ENCODE measurements at regions not wholly inside any gene's neighbourhood (a gene's known extent, or its start where the extent isn't known, plus 50 kb on each side); places are given as distances from the start of the nearest gene placed in this dataset.

DNA sequence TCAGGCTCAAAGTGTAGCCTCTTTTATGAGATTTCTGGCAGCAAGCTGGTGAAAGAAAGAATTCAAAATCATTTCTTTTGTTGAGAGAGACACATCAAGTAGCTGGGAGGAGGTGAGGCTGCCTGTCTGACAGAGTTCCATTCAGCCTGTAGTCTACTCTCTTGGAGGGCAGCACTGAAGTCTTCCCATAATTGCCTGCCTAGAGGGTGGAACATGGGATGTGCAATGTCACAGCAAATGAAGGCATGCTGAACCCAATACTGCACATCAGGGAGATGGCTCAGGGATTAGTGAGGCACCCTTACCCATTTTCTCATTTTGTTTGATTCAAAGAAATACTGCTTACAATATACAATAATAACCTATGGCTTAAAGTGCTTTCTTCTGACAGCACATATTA lies 475.7 kb downstream of the TMEM232 start:
- TF ChIP-seq, protein P1, sequence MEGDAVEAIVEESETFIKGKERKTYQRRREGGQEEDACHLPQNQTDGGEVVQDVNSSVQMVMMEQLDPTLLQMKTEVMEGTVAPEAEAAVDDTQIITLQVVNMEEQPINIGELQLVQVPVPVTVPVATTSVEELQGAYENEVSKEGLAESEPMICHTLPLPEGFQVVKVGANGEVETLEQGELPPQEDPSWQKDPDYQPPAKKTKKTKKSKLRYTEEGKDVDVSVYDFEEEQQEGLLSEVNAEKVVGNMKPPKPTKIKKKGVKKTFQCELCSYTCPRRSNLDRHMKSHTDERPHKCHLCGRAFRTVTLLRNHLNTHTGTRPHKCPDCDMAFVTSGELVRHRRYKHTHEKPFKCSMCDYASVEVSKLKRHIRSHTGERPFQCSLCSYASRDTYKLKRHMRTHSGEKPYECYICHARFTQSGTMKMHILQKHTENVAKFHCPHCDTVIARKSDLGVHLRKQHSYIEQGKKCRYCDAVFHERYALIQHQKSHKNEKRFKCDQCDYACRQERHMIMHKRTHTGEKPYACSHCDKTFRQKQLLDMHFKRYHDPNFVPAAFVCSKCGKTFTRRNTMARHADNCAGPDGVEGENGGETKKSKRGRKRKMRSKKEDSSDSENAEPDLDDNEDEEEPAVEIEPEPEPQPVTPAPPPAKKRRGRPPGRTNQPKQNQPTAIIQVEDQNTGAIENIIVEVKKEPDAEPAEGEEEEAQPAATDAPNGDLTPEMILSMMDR (IDR thresholded peaks at IDR 0.05; ENCODE audit: unreplicated experiment), result no peak
- intact Hi-C loops (cut with micrococcal nuclease; ENCODE audit: unreplicated experiment), result no loop called here
- no peak for DNase-seq
- Mint-ChIP-seq H3K4me1 (ENCODE audit: low read depth, unreplicated experiment) (no peaks in the 10 kb centered on the region), H3K36me3 (ENCODE audit: insufficient read depth, unreplicated experiment) (no peaks in the 10 kb centered on the region), H3K9me3 (ENCODE audit: low read depth, unreplicated experiment) (peaks cover 2% of the 10 kb centered on the region), H3K27me3 (ENCODE audit: unreplicated experiment) (no peaks in the 10 kb centered on the region), H3K4me3 (ENCODE audit: low read depth, unreplicated experiment) (no peak overlapping the region), H3K27ac (ENCODE audit: unreplicated experiment) (no peak overlapping the region)
- no TSS peak for BruUV-seq (replicated peaks)
- CTCF ChIA-PET, result no interaction called here

DNA sequence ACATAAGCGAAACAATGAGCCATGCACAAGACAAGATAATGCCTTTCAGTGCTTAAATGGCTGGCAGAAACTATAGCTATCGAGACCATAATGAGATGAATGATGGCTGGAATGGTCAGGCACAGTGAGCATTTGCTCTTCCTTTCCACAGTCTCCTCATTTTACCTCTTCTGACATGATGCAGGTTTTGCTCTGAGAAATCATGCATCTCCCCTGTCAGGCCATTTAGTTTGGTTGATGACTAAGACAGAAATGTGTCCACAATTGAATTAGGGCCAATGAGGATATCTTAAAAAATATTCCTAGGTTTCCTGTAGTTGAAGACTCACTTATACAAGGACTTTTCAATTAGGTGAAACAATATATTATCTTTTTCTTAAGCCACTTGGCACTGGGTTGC lies 475.1 kb downstream of the TMEM232 start:
- DNase-seq, result no peak
- Mint-ChIP-seq H3K27ac (ENCODE audit: unreplicated experiment) (no peak overlapping the region), H3K27me3 (ENCODE audit: unreplicated experiment) (no peaks in the 10 kb centered on the region), H3K4me1 (ENCODE audit: low read depth, unreplicated experiment) (no peaks in the 10 kb centered on the region), H3K4me3 (ENCODE audit: low read depth, unreplicated experiment) (no peak overlapping the region), H3K36me3 (ENCODE audit: insufficient read depth, unreplicated experiment) (no peaks in the 10 kb centered on the region), H3K9me3 (ENCODE audit: low read depth, unreplicated experiment) (peaks cover 2% of the 10 kb centered on the region)
- CTCF ChIA-PET, result no interaction called here
- intact Hi-C loops (cut with micrococcal nuclease; ENCODE audit: unreplicated experiment), result no loop called here
- BruUV-seq (replicated peaks), result no TSS peak
- TF ChIP-seq, protein P1 (IDR thresholded peaks at IDR 0.05; ENCODE audit: unreplicated experiment), result no peak

DNA sequence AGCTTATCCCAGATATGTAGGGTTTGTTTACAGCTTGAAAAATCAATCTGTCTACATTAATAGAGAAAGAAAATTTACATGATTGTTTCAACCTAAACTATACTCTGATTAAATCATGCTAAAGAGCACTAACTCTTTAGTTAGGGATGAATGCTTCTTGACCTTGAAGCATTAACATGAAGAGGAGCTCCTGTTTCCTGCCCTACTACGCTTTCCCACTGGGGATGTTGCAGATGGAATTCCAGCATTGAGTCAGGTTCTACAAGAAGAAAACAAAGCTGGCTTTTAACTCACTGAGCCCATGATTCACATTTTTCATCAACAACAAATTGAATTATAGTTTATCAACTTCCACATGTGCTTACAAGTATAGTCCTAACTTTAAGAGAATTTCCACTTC lies 471.3 kb downstream of the TMEM232 start:
- Mint-ChIP-seq H3K4me3 (ENCODE audit: low read depth, unreplicated experiment) (no peak overlapping the region), H3K9me3 (ENCODE audit: low read depth, unreplicated experiment) (peaks cover 2% of the 10 kb centered on the region), H3K27me3 (ENCODE audit: unreplicated experiment) (no peaks in the 10 kb centered on the region), H3K4me1 (ENCODE audit: low read depth, unreplicated experiment) (no peaks in the 10 kb centered on the region), H3K27ac (ENCODE audit: unreplicated experiment) (no peak overlapping the region), H3K36me3 (ENCODE audit: insufficient read depth, unreplicated experiment) (no peaks in the 10 kb centered on the region)
- TF ChIP-seq, protein P1 (IDR thresholded peaks at IDR 0.05; ENCODE audit: unreplicated experiment), result no peak
- intact Hi-C loops (cut with micrococcal nuclease; ENCODE audit: unreplicated experiment), result no loop called here
- DNase-seq, result no peak
- no TSS peak for BruUV-seq (replicated peaks)
- CTCF ChIA-PET, result no interaction called here

DNA sequence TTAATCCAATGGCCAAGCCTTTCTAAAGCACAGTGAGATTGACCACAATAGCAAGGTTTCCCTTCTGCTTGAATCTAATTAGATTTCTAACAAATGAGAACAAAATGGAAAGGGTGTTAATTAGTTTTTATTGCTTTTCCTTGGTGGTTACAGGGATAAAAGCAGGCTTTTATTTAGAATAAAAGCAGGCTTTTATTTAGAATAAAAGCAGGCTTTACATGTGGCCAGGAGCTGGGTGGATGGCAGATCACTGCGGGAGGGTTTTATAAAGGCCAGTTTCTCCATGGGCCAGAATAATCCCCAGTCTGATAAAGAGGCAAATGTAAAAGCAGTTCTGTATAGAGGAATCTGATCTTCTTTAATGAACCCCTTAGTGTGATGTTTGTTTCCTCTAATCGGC lies 470.2 kb downstream of the TMEM232 start:
- BruUV-seq (replicated peaks), result no TSS peak
- no peak overlapping the region for H3K4me3 Mint-ChIP-seq (ENCODE audit: low read depth, unreplicated experiment)
- DNase-seq, result no peak
- H3K9me3 Mint-ChIP-seq (ENCODE audit: low read depth, unreplicated experiment), result peaks cover 6% of the 10 kb centered on the region
- no peaks in the 10 kb centered on the region for H3K4me1 Mint-ChIP-seq (ENCODE audit: low read depth, unreplicated experiment)
- H3K27ac Mint-ChIP-seq (ENCODE audit: unreplicated experiment), result no peak overlapping the region
- no peaks in the 10 kb centered on the region for H3K36me3 Mint-ChIP-seq (ENCODE audit: insufficient read depth, unreplicated experiment)
- TF ChIP-seq, protein P1 (IDR thresholded peaks at IDR 0.05; ENCODE audit: unreplicated experiment), result no peak
- CTCF ChIA-PET, result no interaction called here
- intact Hi-C loops (cut with micrococcal nuclease; ENCODE audit: unreplicated experiment), result no loop called here
- no peaks in the 10 kb centered on the region for H3K27me3 Mint-ChIP-seq (ENCODE audit: unreplicated experiment)

DNA sequence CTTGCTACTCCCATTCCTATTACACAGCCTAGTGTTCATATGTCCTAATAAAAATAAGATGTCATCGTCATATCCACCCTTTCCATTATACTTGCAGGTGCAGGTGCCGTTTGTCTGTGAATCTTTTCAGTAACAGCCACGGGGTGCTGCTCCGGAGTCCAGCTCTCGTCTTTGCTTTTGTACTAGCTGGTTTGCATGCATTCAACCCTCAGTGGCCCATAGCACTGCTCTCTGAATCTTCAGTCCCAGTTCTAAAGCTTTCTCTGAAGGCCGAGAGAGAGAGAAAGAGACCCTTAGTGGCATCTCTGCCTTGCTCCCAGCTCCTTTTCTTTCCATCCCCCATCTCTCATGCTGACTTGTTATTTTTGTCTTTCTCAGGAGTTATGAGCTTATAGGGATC lies 468.5 kb downstream of the TMEM232 start:
- Mint-ChIP-seq H3K27ac (ENCODE audit: unreplicated experiment) (no peak overlapping the region), H3K36me3 (ENCODE audit: insufficient read depth, unreplicated experiment) (no peaks in the 10 kb centered on the region), H3K4me1 (ENCODE audit: low read depth, unreplicated experiment) (no peaks in the 10 kb centered on the region), H3K27me3 (ENCODE audit: unreplicated experiment) (no peaks in the 10 kb centered on the region), H3K9me3 (ENCODE audit: low read depth, unreplicated experiment) (peaks cover 4% of the 10 kb centered on the region), H3K4me3 (ENCODE audit: low read depth, unreplicated experiment) (no peak overlapping the region)
- no TSS peak for BruUV-seq (replicated peaks)
- TF ChIP-seq, protein P1 (IDR thresholded peaks at IDR 0.05; ENCODE audit: unreplicated experiment), result no peak
- DNase-seq, result no peak
- intact Hi-C loops (cut with micrococcal nuclease; ENCODE audit: unreplicated experiment), result no loop called here
- CTCF ChIA-PET, result no interaction called here

Data from Calu3 (cell line).